GM19025 (cell line): ENCODE measurements at regions not wholly inside any gene's neighbourhood (a gene's known extent, or its start where the extent isn't known, plus 50 kb on each side); places are given as distances from the start of the nearest gene placed in this dataset.

Experiments used
- ATAC-seq: cut with Tn5 transposase; IDR thresholded peaks from one replicate; pipeline ENCODE4 v1.9.1; 2021; ENCODE audit warnings: mild to moderate bottlenecking, low read depth, moderate library complexity; ENCODE audit not compliant: unreplicated experiment

GRCh38 chr6:121499666-121500065, 64.2 kb downstream of the GJA1 start:
- ATAC-seq = no peak

DNA sequence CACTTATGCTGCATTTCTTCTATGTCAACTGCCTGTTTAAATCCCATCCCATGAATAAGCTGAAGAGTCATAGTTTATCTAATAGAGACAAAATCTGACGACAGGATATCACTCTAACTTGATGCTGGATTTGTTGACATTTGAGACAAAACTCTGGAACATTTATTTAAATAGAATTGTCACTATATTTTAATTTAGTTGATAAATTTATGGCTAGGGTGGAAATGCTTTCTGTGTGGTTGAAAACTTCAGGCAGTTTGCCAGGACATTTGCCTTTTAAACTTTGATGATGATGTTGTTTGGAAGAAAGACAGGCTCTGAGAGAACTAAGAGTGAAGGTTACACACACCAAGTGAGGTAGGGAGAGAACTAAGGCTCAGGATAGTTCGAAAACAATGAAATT, 68.1 kb downstream of the GJA1 start:
- no peak for ATAC-seq

- peak; percentile 57 for ATAC-seq
Observed at GRCh38 chr6:121504227-121504626, 68.8 kb downstream of the GJA1 start.

- ATAC-seq = no peak
Observed at GRCh38 chr6:121505284-121505683, 69.8 kb downstream of the GJA1 start.

- no peak for ATAC-seq
Observed at GRCh38 chr6:121506761-121507754, 71.6 kb downstream of the GJA1 start.

- no peak for ATAC-seq
Observed at GRCh38 chr6:121510568-121511177, 75.2 kb downstream of the GJA1 start.

DNA sequence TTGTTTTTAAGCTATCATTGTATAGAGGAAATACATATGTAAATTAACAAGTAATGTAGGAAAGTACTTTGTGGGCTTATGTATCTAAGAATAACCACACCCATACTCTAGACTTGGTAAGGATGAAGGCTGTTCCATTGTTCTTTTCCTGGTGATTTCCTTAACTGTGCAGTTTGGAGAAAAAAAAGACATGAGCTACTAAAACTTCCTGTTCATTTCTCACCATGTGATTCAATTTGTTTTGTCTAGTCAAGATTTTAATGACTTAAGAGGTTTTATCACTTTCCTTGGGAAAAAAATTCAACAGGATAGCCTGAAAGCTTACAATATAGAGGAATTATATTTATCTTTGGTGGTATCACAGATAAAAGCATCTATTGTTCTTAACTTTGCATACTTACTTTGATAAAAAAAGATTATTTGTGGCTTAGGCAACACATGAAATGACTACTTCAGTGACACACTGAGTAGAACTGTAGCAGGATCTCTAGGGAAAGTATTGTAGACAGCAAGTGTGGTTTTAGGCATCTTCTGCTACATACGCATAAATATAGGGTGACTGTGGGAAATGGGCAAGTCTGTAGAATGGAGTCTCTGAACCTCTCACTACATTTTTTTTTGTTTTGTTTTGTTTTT, 80.3 kb downstream of the GJA1 start:
- no peak for ATAC-seq

GRCh38 chr6:121516331-121516730, 80.9 kb downstream of the GJA1 start:
- ATAC-seq = no peak

DNA sequence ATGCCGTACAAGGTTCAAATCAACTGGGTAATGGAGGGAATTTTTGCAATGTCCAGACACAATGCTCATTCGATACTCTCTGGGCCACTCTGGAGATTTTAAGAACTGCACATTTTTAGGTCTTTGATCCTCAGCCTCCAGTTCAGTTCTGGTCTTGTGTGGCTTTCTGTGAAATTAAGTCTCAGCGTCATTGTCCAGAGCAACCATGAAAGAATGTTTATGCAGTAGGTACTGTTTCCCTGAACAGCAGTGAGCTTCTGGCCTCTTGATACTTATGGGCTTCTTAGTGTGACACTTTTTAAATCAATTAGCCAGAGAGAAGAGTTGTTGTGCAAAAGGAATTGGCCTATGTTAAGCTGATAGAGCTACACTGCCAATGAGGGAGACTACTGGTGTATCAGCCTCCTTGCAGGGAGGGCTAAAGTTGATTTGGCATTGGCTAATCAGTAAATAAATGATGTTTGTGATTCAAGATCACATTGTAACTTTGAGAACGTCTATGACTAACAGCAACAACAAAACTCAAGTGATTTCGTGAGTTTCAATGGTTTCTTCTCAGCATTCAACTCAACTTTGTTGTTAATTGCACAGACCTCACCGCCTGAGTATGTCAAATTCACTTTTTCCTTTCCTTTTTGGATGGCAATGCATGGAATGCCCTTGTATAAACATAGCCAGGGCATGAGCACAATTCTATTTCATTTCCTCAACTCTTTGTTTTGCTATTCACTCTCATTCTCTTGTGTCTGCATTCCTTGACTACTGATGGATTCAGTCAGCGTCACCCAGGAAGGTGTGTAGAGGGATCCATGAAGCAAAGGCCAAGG, 85.1 kb downstream of the GJA1 start:
- ATAC-seq = no peak

DNA sequence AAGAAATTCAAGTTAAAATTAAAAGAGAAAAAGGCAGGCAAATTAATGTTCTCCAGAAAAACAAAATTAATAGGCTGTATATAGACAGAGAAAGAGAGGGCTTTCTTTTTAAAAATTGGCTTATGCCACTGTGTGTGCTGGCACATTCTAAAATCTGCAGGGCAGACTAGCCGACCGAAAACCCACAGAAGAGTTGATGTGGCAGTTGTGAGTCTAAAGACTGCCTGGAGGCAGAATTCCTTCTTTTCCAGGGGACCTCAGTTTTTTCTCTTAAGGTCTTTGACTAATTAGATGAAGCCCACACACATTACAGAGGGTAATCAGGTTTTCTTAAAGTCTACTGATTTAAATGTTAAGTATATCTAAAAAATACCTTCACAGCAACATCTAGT, 85.7 kb downstream of the GJA1 start:
- no peak for ATAC-seq

DNA sequence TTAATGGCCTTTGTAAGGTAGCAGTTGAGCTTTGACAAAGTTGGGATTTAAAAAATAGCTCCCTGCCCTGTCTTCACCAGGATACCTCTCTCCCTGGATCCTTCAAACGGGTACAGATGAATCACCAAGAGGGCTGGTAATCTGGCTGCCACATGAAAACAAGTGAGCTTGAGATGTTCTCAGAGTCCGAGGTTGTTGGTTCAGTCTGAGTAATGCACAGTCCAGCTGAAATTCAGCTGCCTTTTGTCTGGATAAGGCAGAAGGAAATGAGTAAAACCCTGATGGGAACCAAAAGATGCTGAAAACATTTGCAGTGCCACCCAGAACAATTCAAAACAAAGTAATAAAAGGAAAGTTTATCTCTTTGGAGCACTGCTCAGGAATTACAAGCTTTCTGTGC, 86.8 kb downstream of the GJA1 start:
- ATAC-seq = no peak

DNA sequence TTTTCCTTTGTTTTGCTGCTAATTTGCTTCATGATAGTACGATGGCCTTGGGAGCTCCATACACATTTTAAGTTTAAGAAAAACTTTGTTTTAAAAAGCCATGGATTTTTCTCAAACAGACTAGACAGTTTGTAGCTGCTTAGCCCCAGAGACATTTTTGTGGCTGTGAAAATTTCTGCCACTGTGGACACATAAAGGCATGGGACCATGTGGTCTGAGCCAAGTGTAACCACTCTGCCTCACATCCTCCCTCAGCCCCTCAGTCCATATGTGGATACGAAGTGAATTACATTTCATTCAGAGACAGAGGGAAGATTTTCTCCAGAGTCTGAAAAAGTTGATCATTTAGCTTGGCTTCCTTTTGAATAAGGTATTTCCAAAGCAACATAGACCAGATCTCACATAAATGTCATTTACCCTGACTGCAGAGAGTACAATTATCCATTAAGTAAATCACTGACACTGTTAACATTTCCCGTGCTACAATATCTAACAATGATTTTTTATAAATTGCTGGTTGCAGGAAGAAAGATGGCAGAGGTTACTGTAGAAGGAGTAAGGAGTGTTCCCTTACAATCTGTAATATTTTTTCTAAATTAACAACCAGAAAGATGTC, 87.4 kb downstream of the GJA1 start:
- ATAC-seq = no peak

- no peak for ATAC-seq
Observed at GRCh38 chr6:121523628-121524027, 88.2 kb downstream of the GJA1 start.

- no peak for ATAC-seq
Observed at GRCh38 chr6:121526282-121526681, 90.8 kb downstream of the GJA1 start.

DNA sequence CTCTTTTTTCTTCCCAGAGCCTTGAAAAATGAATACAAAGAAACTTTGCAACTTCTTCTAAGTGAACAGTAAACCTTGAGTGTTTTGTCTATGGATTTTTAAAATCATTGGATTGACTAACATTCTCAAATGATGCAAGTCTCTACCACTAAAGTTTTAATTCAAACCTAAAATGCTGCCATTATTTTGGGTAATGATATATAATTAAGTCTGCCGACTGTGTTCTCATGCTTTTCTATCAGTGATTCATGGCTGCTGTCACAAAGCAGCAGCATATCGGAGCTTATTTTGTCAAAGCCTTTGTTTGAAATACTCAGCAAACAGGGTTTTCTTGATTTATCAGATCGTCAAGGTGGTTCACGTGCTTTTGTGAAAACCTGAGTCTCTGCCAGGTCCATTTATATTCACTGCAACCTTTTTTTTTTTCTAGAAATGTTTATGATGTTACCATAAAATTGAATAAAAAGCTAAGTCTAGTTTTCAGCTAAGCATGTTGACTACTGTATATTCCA, 96.3 kb downstream of the GJA1 start:
- ATAC-seq = no peak

- ATAC-seq = no peak
Observed at GRCh38 chr6:121533321-121533841, 97.9 kb downstream of the GJA1 start.

DNA sequence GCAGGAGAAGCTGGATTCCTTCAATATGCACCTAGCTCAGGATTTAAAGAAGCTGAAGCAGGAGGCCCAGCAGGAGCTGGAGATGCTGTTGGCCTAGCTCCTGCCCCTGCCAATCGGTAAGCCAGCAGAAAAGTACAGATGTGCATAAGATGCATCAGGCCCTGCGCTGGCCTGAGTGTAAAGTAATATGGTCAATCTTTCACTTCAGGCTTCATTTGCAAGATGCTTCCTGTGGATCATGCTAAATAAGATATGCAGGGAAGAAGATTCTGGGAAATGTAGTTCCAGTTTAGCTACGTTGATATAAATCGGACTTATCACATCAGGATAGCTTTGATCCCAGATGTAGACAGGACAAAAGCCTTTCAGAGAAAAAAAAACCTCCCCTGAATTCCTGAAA, 100.3 kb downstream of the GJA1 start:
- no peak for ATAC-seq

DNA sequence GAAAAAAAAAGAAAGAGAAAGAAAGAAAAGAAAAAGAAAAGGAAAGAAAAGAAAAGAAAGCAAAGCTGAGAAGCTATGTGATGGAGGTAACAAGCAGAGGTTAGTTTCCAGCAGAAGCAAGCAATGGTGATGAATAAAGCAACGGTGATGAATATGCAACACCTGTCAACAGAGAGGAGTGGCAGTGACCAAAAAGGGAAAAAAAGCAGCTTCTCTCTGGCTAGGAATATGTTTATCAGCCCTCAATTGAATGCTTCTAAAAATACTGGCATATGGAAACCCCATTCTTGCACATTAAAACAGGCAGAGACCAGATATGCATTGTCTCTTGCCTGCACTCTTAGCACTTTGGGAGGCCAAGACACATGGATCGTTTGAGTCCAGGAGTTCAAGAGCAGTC, 100.9 kb downstream of the GJA1 start:
- no peak for ATAC-seq

DNA sequence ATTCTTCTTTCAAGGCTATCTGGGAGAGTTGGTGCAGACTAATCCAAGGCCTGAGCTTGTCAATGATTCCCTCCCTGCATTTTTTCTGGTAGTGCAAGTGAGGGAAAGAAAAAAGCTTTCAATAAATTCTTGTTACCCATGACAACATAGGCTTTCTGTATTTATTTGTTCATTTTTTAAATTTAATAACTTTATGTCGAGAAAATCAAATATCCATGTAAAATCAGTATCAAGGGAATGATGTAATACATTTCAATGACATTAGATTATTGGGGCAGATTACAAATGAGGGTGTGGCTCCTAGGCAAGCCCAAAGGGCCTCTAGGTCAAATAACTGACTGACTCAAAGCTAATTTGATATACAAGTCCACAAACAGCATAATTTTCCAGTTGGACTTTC, 104.0 kb downstream of the GJA1 start:
- ATAC-seq = no peak

GRCh38 chr6:121540210-121540609, 104.8 kb downstream of the GJA1 start:
- ATAC-seq = no peak
